ENCODE measurements at regions not wholly inside any gene's neighbourhood (a gene's known extent, or its start where the extent isn't known, plus 50 kb on each side); places are given as distances from the start of the nearest gene placed in this dataset.

DNA sequence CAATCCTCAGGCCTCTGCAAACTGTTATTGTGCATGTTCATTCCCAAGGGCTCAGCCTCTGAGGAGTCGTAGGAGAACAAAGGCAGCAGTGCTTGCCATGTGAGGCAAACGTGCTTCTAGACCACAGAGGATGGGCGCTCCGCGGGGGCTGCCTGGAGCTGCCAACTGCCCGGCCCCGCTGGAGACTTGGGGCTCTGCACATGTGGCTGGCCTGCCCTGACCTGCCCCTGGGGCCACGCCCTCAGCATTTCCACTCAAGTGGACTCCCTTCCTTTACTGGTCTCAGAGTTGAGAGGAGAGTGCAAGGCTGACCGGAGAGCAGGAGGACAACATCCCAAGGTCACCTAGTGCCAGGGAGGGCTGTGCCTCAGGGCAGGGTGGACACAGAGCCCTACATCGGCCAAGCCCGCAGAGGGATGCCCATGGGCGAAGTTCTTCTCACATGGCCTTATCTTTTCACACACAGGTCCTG lies 222.3 kb upstream of the ZNF32 start:
- TF ChIP-seq ZNF8 (CRISPR knock-in tag; IDR thresholded peaks at IDR 0.05) (no peak), ZNF565 (CRISPR knock-in tag; conservative IDR thresholded peaks at IDR 0.05; ENCODE audit: low read depth) (no peak)
- TF ChIP-seq, protein P1, sequence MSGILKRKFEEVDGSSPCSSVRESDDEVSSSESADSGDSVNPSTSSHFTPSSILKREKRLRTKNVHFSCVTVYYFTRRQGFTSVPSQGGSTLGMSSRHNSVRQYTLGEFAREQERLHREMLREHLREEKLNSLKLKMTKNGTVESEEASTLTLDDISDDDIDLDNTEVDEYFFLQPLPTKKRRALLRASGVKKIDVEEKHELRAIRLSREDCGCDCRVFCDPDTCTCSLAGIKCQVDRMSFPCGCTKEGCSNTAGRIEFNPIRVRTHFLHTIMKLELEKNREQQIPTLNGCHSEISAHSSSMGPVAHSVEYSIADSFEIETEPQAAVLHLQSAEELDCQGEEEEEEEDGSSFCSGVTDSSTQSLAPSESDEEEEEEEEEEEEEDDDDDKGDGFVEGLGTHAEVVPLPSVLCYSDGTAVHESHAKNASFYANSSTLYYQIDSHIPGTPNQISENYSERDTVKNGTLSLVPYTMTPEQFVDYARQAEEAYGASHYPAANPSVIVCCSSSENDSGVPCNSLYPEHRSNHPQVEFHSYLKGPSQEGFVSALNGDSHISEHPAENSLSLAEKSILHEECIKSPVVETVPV (CRISPR knock-in tag; IDR thresholded peaks at IDR 0.05): no peak

All from SK-N-SH treated with all-trans-retinoic acid at 6 μM for 48 hours (cell line).